ENCODE measurements at regions not wholly inside any gene's neighbourhood (a gene's known extent, or its start where the extent isn't known, plus 50 kb on each side); places are given as distances from the start of the nearest gene placed in this dataset.
"Not testable (repeated sequence)": the region's sequence is repeated elsewhere in the genome, so short reads cannot be mapped to it uniquely, and the experiment has no call there.

DNA sequence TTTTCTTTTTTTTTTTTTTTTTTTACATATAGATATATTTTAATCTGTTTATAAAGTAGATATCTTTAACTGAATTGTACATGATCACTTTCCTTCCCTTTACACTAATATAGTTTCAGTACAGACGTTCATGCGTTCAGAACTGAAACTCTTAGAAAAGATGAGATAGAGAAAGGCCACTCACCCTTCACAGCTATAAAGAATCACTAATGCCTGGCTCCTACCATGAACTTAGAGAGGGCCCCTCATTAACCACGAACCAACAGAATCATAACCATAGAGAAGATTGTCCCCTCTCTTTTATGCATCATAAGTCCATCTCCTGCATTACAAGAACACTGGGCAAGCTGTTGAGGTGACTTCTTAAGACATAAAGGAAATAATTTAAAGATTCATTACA lies 123.8 kb downstream of the FEM1C start:
- WGBS, 2 experiments (ENCODE audit: extremely low coverage in 2 of 2, insufficient read length in 1 of 2) = no CpG with 5 or more reads among the region's 3 CpGs
- H3K36me3 ChIP-seq (ENCODE audit: control insufficient read depth, insufficient read depth, low read length); H3K4me2 ChIP-seq (ENCODE audit: low read depth, low read length); H3K4ac ChIP-seq (ENCODE audit: low read depth, low read length); H3K27me3 ChIP-seq (ENCODE audit: control insufficient read depth, insufficient read depth, low read length); H3K79me1 ChIP-seq (ENCODE audit: low read depth in 1 of 2, low read length in 2 of 2); H4K5ac ChIP-seq (ENCODE audit: low read depth, low read length); H3K4me3 ChIP-seq (ENCODE audit: insufficient read depth, low read depth, low read length); H2AK5ac ChIP-seq (ENCODE audit: low read depth, low read length); BruUV-seq (replicated peaks); H2BK20ac ChIP-seq (ENCODE audit: low read depth, low read length); H3K9me1 ChIP-seq (ENCODE audit: insufficient read depth, low read length); ATAC-seq (ENCODE audit: low read depth); H3K9me3 ChIP-seq (ENCODE audit: control insufficient read depth, insufficient read depth, low read length); H3K18ac ChIP-seq (ENCODE audit: low read depth, low read length); H3K9ac ChIP-seq (ENCODE audit: low read depth, low read length); H3K23ac ChIP-seq (ENCODE audit: low read depth, low read length); H3K14ac ChIP-seq (replicated peaks; ENCODE audit: low read depth, low read length); dilution Hi-C loops (cut with HindIII; ENCODE audit: low sequenced_read_pairs, unreplicated experiment); H2BK5ac ChIP-seq (ENCODE audit: low read depth, low read length, poor library complexity, severe bottlenecking); H4K91ac ChIP-seq (ENCODE audit: insufficient read depth, low read depth, low read length); intact Hi-C loops (cut with micrococcal nuclease); in situ Hi-C loops (cut with MboI; ENCODE audit: low sequenced_read_pairs); H4K8ac ChIP-seq (ENCODE audit: low read depth in 2 of 2, low read length in 2 of 2); H3K27ac ChIP-seq (ENCODE audit: insufficient read depth, low read length); H3K56ac ChIP-seq (ENCODE audit: extremely low read depth, insufficient read depth, low read length); H2BK120ac ChIP-seq (ENCODE audit: low read depth, low read length); H3K4me1 ChIP-seq (ENCODE audit: control insufficient read depth, insufficient read depth, low read length); H4K20me1 ChIP-seq (ENCODE audit: insufficient read depth, low read length); POLR2A ChIA-PET (ENCODE audit: unreplicated experiment); DNase-seq; H2AK9ac ChIP-seq (replicated peaks; ENCODE audit: low read depth, low read length, poor library complexity); H2AFZ ChIP-seq (replicated peaks; ENCODE audit: low read length, poor library complexity); H2BK15ac ChIP-seq (ENCODE audit: low read depth, low read length): not testable (repeated sequence)
- CTCF ChIA-PET = interaction anchor here (0.6 kb wide), 1 partner anchor 39 kb away, joined by 3 read pairs; no protein-coding TSS in a partner anchor

All from IMR-90 (cell line).